Ammon's horn (tissue), 1 donor: ENCODE measurements at regions not wholly inside any gene's neighbourhood (a gene's known extent, or its start where the extent isn't known, plus 50 kb on each side); places are given as distances from the start of the nearest gene placed in this dataset.
"Not testable (repeated sequence)": the region's sequence is repeated elsewhere in the genome, so short reads cannot be mapped to it uniquely, and the experiment has no call there.

Source experiments
- DNase-seq: peaks from one replicate; pipeline ENCODE4 v3.0.0-alpha.2; 2016; ENCODE audit warnings: low spot score

DNA sequence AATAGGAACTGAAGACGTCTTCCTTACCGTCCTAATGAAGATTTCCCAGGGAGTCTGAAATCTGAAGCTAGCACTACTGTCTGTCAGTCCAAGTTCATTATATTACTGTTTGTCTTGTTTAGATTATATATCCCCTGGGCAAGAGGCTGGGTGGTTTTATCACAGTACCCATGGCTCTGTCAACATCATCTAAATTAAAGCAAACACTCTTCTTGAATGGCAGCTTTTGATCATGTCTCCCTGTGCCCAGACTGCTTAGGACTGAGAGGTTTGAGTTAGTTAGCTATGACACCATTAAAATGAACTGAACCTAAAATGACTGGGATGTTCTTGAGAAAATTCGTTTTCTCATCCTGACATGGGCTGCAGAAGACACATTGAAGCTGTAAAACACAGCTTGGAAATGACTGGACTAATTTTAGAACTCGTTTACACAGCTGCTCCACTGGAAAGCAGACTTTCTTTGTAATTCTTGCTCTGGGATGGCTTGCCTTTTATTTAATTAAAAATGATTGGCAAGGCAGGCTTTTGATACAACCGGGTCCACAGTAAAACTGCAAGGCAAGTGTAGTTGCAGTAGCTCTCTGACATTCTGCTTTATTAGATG is 243.5 kb downstream of the MFSD1 start:
- no peak for DNase-seq

DNA sequence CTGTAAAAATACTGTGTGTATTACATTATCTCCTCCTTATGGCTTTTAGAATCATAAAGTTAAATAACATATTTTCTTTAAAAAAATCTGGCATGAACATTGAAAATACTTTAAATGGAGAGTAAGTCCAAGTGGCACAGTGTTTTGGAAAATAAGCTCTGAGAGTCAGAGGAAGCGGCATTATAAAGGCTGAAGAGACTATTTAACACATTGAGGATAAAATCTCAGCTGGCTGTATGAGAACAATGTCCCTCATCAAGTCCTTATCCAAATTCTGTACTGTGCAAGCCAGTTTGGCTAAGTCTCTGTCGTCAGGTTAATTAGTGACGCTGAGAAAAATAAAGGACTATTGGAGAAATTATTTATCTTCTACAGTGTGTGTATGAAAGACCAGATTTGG is 245.5 kb downstream of the MFSD1 start:
- no peak for DNase-seq

DNA sequence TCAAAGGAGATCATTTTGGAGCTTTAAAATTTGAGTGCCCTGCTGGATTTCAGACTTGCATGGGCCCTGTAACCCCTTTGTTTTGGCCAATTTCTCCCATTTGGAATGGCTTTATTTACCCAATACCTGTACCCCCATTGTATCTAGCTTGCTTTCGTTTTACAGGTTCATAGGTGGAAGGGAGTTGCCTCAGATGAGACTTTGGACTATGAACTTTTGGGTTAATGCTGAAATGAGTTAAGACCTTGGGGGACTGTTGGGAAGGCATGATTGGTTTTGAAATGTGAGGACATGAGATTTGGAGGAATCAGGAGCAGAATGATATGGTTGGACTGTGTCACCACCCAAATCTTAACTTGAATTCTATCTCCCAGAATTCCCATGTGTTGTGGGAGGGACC is 250.6 kb downstream of the MFSD1 start:
- not testable (repeated sequence) for DNase-seq

DNA sequence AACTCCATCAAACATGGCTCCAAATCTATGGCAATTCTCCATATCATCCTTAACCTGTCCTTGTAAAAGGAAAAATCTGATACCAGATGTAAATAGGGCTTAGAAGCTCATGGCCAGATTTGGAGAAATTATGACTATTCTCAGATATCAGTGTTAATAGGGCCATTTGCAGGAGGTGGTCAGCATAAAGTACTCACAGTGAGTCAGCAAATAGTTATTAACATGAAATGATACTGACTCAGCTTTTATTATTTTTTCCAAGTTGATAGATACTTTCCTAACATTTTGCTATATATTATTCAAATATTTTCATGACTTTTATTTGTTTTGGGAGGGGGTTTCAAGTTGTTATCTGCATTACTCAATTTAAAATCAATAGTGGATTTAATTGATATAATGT is 255.8 kb downstream of the MFSD1 start:
- no peak for DNase-seq

DNA sequence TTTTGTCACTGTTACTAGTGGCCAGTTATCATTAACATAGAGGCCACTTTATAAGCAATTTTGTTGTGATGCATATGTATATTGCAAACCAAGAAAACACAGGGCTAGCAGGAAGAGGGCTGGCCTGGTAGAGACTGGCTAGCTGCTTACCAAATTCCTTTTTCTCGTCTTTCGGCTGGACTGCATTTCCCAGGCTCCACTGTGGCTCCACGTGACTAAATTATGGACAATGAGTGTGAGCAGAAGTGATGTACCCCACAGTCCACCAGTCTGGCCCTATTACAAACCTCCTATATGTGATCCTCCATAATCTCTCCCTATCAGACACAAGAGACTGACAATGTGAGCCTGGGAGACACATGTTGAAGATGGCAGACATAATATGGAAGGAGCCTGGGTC is 257.0 kb downstream of the MFSD1 start:
- no peak for DNase-seq

DNA sequence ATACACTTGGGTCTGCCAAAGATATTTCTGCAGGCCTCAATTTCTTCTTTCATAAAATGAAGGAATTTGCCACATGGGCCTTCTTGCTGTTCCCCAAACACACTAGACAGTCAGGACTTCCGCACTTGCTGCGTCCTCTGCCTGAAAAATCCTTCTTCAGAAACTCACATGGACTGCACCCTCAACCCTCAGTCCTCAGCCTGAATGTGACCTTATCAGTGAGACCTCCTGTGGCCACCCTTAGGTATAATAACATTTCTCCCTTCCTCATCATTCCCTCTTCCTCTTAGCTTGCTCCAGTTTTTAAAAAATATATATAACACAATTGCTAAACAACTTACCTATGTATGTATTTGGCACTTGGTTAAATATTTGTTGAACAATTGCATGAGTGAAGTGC is 257.5 kb downstream of the MFSD1 start:
- DNase-seq = no peak

DNA sequence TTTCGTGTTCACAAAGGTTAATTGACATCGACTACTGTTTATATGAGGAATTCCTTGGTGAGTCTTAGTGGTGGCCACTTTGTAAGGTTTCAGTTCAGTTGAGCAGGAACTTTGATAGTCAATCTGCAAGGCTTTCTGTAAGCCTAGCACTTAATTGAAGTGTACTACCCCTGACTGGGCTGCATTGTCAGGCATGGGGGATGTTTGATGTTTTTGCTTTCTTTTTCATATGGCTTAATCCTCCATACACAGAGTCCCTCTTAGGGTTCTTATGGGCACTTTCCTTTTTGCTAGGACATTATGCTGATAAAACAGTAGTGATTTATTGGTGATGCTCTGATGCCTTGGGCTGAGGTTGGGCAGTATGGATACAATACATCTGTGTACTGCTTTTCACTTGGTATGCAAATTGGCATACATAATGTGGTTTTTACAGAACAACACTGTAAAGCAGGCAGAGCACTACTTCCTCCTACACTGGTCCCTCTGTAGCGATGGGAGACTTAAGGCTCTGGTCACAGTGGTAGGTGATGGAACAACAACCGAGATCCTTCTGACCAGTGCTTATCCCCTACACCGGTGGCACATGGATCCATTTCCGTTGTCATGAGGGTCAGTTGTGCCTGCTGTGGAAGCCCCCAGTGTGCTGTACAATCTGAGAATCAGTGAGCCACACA is 261.0 kb downstream of the MFSD1 start:
- DNase-seq = no peak

DNA sequence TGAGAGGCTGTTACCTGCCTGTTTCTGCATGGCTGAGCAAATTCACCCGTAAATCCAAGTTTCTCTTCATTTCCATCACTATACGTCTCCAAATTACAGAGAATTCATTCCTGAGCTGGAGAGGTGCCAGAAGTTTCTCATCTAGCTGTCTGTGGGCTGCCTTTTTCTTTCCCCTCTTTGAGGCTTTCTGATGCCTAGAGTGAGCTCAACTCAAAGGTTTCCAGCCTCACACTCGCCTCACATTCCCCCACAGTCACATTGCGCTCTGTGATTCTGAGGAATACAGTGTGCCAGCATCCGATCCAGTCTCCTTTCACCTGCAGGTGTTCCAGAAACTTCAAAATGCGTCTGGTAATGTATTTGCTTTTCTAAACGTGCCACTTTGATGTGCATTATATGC is 267.2 kb downstream of the MFSD1 start, which contains the start of gene IQCJ:
IQCJ (plus strand) TSS at position 229 of the 400 bp plus-strand sequence.
- no peak for DNase-seq

DNA sequence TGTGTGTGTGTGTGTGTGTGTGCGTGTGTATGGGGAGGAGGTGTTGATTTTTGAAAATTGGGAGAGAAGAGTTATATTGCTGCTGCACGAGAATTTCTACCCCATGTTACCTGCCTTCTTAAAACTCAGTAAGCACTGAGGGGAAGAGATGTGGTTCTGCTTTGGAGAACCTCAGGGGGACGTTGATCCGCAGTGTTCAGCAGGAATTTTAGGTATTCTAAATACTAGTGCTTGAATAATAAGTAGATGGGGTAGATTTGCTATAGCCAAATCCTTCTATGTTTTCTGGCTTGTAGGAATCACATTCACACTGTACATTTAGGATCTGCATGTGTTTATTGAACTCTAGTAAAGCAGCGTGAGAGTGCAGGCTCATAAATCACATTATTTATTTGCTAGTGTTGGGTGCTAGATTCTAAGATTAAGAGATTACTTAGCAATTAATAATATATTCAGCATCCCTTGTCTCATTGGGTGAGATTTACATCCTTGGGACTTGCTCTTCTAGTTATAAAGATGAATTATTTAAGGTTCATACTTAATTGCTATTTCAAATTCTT is 268.1 kb downstream of the MFSD1 start:
- DNase-seq = no peak

DNA sequence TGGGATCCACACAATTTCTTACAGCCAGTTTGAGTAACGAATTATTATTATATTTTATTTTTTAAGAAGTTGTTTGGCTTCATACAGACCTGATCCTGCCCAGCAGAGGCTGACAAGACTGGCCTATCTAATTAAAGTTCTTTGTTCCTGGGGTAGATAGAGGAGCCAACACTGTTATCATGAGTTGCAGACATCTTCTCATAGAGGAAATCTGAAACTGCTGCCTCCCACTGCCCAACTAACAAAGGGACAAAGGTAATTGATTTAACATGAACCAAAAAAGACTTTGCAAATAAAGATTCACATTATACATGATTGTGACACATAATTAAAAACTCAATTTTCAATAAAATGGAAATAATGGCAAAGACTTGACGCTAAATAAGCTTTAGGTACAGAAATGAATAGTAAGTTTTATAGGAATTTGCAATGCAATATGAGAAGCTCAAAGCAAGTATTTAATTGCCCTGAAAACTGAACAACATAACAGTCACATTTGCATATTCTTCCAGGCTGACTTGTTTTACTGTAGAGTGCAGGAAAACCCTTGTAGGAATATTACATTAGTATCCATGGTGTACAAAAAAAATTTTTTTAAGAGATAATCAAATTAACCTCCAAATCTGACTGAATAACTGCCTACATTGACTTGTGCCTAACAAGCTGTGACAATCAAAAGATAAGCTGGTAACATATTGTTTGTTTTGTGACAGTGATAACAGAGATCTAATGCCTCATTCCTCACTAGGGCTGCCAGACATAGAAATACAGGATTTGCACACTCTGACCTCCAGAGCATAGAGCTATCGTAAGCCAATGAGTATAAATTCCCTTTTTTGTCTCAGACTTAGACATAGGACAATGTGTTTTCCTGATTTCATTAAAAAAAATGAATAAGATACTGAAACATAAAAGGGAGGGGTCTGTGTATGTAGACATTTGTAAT is 273.2 kb downstream of the MFSD1 start:
- DNase-seq = no peak

DNA sequence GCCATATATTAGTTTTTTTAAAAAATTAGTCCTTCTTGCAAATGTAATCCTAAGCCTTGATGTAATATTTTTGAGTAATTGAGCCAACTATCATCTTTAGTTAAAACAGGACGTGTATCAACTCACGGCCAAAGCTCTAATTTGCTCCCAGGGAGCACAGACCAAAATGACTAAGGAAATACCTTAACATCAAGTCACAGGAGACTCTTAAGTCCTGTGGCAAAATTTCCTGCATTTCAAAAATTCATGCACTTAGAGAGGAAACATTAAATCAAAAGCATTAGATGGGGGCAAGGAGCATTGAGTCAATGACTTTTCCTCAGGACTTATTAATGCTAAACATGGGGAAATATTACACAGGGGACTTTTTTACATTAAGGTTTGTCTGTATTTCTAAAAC is 276.0 kb downstream of the MFSD1 start:
- no peak for DNase-seq

DNA sequence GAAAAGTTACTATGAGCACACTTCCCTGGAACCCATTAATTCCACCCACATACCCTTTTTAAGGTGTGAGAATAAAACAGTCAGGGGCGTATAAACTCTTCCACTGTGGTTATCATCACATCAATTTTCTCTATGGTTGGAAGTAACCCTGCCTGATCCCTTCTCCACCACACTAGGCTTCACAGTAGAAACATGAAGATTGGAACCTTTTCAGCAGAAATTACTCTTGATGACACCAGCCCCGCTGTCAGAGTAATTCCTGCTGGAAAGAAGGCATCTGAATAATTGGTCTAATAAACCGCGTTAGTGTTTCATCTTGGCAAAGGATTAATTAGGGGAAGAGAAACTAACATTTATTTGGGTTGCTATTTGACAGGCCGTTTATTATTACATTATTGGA is 278.4 kb downstream of the MFSD1 start:
- no peak for DNase-seq

DNA sequence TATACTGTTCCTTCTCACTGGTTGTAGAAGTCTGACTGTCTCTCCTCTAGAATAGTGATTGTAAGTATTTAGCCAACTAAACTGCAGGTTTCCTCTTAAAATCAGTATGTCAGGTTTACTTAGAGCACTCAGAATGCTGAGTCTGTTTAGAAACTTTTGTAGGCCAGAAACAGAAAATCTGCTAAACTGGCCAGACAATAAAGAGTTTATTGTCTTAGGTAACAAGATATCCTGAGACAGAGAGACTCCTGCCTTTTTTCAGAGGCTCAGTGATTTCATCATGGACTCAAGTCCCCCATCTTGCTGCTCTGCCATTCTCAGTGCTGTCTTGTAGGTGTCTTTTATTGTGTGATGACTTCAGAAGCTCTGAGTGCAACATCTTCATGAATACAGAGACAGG is 279.0 kb downstream of the MFSD1 start:
- no peak for DNase-seq

DNA sequence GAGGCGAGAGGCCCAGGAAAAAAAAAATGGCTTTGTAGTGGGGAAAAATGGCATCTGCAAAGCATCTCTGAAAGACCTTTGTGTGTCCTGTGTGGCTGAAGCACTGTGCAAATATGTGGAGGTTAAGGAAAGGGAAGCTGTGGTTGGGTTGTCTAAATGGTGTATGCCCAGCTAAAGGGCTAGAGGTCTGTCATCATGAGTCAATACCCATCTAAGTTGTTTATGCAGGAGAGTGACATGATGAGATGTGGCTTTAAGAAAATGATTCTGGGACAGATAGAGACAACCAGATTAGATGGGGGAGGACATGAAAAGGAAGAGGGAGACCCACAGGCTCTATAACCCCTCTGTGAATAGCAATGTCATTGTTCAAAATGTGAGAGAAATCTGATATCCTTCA is 280.7 kb downstream of the MFSD1 start:
- no peak for DNase-seq

DNA sequence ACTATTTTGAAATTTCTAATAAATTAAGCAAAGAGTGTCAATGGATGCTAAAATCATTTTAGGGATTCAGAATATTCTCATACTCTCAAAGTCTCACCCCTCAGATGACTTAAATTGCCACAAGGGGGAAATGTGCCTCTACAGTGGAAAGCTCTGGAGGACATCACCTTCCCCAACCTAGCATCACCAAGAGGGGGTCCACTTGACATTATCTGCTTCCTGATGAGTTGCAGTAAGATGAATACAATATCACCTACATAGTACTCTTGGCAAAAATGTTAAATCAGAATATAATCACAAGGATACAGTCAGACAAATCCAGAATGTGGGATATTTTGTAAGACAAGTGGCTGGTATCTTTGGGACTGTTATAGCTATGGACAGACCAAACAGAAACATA is 290.1 kb downstream of the MFSD1 start:
- no peak for DNase-seq

DNA sequence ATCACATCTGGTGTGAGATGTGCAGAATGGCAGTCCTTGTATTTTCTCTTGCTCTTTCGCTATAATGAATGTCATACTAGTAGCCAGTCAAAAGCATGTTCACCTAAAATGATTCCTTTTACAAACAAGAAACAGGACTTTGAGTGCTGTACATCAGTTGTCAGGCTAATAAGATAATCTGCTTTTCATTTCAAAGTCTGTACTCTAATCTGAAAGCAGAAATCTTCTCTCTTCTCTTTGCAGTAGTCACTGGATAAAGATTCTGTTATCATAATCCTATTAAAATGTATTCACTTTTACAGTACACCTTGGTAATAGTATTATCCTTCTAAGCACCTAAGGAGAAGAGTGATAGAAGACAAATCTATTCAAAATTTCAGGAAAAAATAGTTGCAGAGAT is 300.1 kb downstream of the MFSD1 start:
- no peak for DNase-seq

DNA sequence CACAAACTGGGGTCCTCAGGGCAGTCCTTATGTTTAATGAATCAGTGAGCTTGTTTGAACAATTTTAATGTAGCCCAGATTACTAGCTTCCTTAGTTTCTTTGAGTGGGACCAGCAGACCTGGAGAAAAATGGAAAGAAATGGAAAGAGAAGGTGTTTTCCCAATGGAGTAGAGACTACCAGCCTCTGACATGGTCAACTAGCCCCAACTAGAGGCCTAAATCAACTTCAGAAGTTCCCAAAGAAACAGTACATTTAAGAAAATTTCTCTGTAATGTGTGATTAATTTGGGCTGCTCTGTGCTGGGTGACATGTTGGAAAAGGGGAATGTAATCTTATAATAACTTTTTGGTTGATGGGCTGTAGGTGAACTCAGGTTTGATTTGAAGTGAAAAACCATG is 310.9 kb downstream of the MFSD1 start:
- DNase-seq = no peak

DNA sequence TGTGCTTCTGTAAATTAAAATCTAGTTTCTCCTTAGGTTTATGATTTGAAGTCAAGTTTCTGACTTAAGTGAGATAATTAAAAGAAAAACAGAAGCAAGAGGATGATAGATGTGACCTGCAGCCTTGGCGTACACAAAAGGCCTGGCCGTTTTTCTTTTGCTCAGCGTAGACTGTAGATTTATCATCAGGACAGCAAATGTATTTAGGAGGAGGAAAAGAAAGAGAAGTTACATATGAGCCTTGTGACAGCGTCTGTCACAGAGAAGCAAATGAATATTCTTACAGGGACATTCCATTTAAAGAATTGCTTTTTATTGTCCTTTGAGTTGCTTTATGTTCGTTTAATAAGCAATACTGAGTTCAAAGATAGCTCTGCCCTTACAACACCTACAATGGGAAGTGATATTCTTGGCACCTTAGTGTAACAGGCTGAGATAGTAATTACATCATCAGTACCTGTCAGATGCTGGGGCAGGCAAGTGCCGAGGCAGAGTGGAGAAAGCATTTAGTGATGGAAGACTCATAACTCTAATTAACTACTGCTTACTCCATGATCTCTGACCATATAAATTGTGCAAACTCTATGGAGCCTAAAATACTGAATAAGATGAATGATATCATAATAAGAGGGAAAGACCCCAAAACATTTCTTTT is 311.5 kb downstream of the MFSD1 start:
- no peak for DNase-seq

DNA sequence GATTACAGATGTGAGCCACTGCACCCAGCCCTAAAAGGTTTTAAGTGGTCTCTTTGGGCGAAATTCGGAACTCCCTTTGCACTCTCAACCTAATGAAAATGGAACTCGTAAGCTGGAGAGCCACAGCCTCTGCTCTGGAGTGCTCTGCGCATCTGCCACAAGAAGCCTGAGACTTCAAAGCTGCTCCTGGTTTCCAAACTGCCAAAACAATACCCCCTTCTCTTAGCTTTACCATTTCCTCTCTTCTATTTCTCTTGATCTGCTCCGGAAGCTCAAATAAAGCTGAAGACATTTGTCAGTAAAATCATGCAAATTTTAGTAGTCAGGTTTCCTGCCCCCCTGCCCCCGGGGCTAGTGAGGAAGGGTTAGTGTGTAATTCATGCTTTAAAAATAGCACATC is 312.7 kb downstream of the MFSD1 start:
- DNase-seq = no peak

DNA sequence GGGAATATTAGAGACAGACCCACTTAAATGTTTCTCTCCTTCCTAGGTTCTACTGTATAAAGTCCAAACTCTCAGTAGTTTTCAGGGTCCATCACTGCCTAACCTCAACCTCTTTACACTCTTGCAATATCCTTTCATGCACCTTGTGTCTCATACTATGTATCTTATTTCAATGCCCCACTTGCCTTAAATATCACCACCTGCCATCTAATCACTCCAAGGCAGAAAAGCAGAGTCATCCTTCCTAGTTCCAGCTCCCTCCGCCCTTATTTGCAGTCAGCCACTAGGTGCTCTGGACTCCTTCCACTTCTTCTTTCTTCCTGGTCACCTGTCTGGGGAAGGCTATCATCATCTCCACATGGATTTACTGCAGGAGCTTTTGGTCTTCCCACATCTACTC is 322.0 kb downstream of the MFSD1 start:
- DNase-seq = no peak

DNA sequence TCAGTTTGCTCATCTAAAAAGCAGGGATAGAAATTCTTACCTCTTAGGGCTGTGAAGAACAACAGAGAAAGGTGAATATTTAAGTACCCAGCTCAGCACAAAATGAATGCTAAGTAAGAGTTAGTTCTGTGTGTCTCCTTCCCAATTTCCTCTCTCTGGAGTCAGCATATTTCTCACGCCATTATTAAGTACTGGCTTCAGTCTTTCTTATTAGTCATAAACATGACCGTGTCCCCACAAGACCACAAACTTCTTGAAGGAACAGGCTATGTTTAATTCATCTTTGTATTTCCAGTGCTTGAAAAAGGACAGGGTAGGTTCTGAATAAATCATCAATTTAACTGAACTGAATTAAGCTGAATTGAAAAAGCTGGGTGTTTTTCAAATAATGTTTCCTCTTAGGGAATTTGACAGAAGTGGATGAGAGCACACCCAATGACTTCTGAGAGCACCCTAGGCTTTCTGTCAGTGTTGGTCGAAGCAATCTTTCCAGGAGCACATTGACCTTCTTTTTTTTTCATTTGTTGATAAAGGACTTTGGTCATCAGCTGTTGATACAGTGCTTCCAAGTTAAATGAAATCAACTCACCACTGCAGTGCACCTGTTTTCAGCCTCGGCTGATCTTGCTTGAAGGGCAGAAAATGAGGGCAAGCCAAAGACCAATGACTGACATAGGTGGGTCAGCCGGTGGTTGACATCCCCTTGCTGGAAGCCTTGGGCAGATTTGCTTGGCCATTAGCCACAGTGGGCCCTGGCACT is 324.6 kb downstream of the MFSD1 start:
- no peak for DNase-seq

DNA sequence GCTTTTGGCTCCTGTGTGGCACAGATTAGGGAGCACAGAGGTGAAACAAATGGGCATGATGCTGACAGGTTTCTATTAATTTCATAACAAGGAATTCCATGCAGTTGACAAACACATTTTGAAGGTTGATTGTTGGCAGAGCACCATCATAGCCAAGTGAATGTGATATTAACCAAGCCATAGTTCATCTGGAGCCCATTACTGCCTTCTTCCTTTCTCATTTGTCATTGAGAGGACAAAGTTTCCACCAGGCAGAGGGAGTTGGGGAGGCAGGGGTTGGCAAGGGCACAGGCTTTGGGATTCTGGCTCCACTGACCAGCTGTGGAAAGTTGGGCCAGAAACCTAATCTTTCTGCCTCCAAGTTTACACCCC is 325.2 kb downstream of the MFSD1 start:
- no peak for DNase-seq
